ENCODE measurements at regions not wholly inside any gene's neighbourhood (a gene's known extent, or its start where the extent isn't known, plus 50 kb on each side); places are given as distances from the start of the nearest gene placed in this dataset.

GRCh38 chr13:32857077-32857476, 159.1 kb upstream of the KL start:
- Histone ChIP-seq H3K36me3 (ENCODE audit: low read depth) (no peaks in the 10 kb centered on the region), H3K4me2 (no peak overlapping the region), H3K79me2 (ENCODE audit: low read depth) (no peaks in the 10 kb centered on the region), H3K27ac (no peak overlapping the region), H3K4me3 (no peak overlapping the region), H2AFZ (no peak overlapping the region), H4K20me1 (ENCODE audit: insufficient read depth) (no peaks in the 10 kb centered on the region), H3K4me1 (replicated peaks; ENCODE audit: insufficient read depth) (peaks cover 10% of the 10 kb centered on the region; the same call in 1 of the 2 replicates), H3K9me3 (ENCODE audit: insufficient read depth, low read depth) (peaks cover 10% of the 10 kb centered on the region; the same call in 1 of the 2 replicates), H3K9me2 (ENCODE audit: insufficient read depth) (no peaks in the 10 kb centered on the region), H3K27me3 (ENCODE audit: insufficient read depth, low read depth) (no peaks in the 10 kb centered on the region), H3F3A (ENCODE audit: insufficient read depth, low read depth) (no peaks in the 10 kb centered on the region)
- CTCF ChIA-PET = no interaction called here
- POLR2A ChIA-PET (ENCODE audit: unreplicated experiment) = no interaction called here
- no peak for DNase-seq
- BruUV-seq (replicated peaks) = no TSS peak
- intact Hi-C loops (cut with micrococcal nuclease; ENCODE audit: unreplicated experiment) = no loop called here
- no peak for TF ChIP-seq EZH2 (IDR thresholded peaks at IDR 0.05; ENCODE audit: low read depth)
- no peak for TF ChIP-seq CTCF (conservative IDR thresholded peaks at IDR 0.05)

GRCh38 chr13:32857689-32858088, 158.5 kb upstream of the KL start:
- DNase-seq = no peak
- H4K20me1 ChIP-seq (ENCODE audit: insufficient read depth) = no peaks in the 10 kb centered on the region
- CTCF ChIA-PET = no interaction called here
- H3K4me1 ChIP-seq (replicated peaks; ENCODE audit: insufficient read depth) = peaks cover 4% of the 10 kb centered on the region; the same call in 1 of the 2 replicates
- H3K27me3 ChIP-seq (ENCODE audit: insufficient read depth, low read depth) = no peaks in the 10 kb centered on the region
- intact Hi-C loops (cut with micrococcal nuclease; ENCODE audit: unreplicated experiment) = no loop called here
- BruUV-seq (replicated peaks) = no TSS peak
- H3K9me3 ChIP-seq (ENCODE audit: insufficient read depth, low read depth) = peaks cover 15% of the 10 kb centered on the region; the same call in 1 of the 2 replicates
- H3K9me2 ChIP-seq (ENCODE audit: insufficient read depth) = no peaks in the 10 kb centered on the region
- POLR2A ChIA-PET (ENCODE audit: unreplicated experiment) = no interaction called here
- no peaks in the 10 kb centered on the region for H3K36me3 ChIP-seq (ENCODE audit: low read depth)
- H3K79me2 ChIP-seq (ENCODE audit: low read depth) = no peaks in the 10 kb centered on the region
- H3F3A ChIP-seq (ENCODE audit: insufficient read depth, low read depth) = no peaks in the 10 kb centered on the region
- H3K4me2 ChIP-seq = no peak overlapping the region
- no peak overlapping the region for H2AFZ ChIP-seq
- TF ChIP-seq EZH2 (IDR thresholded peaks at IDR 0.05; ENCODE audit: low read depth) = no peak
- no peak for TF ChIP-seq CTCF (conservative IDR thresholded peaks at IDR 0.05)
- H3K4me3 ChIP-seq = no peak overlapping the region
- no peak overlapping the region for H3K27ac ChIP-seq

- Histone ChIP-seq H3K4me2 (no peak overlapping the region), H3K4me3 (no peak overlapping the region), H3K79me2 (ENCODE audit: low read depth) (no peaks in the 10 kb centered on the region), H3K27ac (no peak overlapping the region), H3K4me1 (replicated peaks; ENCODE audit: insufficient read depth) (no peaks in the 10 kb centered on the region), H3K36me3 (ENCODE audit: low read depth) (no peaks in the 10 kb centered on the region), H3K27me3 (ENCODE audit: insufficient read depth, low read depth) (no peaks in the 10 kb centered on the region), H3K9me2 (ENCODE audit: insufficient read depth) (no peaks in the 10 kb centered on the region), H2AFZ (no peak overlapping the region), H3K9me3 (ENCODE audit: insufficient read depth, low read depth) (peaks cover 15% of the 10 kb centered on the region; the same call in 1 of the 2 replicates), H4K20me1 (ENCODE audit: insufficient read depth) (no peaks in the 10 kb centered on the region), H3F3A (ENCODE audit: insufficient read depth, low read depth) (no peaks in the 10 kb centered on the region)
- ChIA-PET CTCF (no interaction called here), POLR2A (ENCODE audit: unreplicated experiment) (no interaction called here)
- intact Hi-C loops (cut with micrococcal nuclease; ENCODE audit: unreplicated experiment) = no loop called here
- no peak for DNase-seq
- TF ChIP-seq EZH2 (IDR thresholded peaks at IDR 0.05; ENCODE audit: low read depth) (no peak), CTCF (conservative IDR thresholded peaks at IDR 0.05) (no peak)
- no TSS peak for BruUV-seq (replicated peaks)
Observed at GRCh38 chr13:32859707-32860292, 156.4 kb upstream of the KL start.
